GM19099 (cell line): ENCODE measurements at regions not wholly inside any gene's neighbourhood (a gene's known extent, or its start where the extent isn't known, plus 50 kb on each side); places are given as distances from the start of the nearest gene placed in this dataset.

ENCODE experiments used
- POLR2A ChIP-seq: IDR thresholded peaks from 3 replicates; pipeline ENCODE4 v1.6.1; 2011; ENCODE audit warnings: low read depth; ENCODE audit not compliant: insufficient read length; ENCODE audit errors: extremely low read depth

- no peak for TF ChIP-seq POLR2A
Measured at GRCh38 chr10:108095932-108096925, 931.7 kb upstream of the SORCS1 start.

- TF ChIP-seq POLR2A, result no peak
Measured at GRCh38 chr10:108090476-108091215, 926.1 kb upstream of the SORCS1 start.

GRCh38 chr10:108086502-108086901 lies 922.0 kb upstream of the SORCS1 start:
- no peak for TF ChIP-seq POLR2A

DNA sequence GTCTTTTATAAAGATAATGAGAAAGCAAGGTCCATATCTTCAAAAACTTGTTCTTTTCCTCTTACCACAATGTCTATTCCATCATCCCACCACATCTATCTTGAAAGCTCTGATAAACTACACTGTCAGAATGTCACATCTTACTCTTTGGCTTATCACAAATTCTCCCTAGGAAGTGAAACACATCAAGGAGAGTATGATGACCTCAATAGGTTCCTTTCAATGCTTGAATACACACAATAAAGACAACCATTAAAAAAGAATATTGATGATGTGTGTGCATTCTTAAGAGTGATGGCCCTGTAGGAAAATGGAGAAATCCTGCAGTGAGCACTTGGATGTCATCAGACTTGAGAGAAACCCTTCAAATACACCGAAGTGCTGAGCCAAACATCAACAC lies 918.1 kb upstream of the SORCS1 start:
- no peak for TF ChIP-seq POLR2A

GRCh38 chr10:108078263-108078662 lies 913.8 kb upstream of the SORCS1 start:
- TF ChIP-seq POLR2A, result no peak

DNA sequence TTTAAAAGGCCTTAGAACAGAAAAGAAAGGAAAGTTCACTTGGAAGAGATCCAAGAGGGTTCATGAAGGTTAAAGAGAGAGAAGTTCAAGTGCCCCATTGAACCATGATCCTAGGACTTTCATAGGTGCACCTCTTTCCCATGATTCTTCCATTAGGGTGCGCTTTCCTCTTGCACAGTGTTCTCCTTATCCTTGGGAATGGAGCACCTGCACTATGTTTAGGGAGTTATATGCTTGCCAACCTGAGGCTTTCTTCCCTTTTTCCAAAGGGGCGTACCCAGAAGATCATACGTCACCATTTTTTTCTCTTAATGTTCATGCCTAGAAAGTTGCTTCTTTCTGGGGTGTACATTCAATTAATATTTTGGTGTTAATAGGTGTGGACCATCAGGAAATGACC lies 908.0 kb upstream of the SORCS1 start:
- TF ChIP-seq POLR2A, result no peak

DNA sequence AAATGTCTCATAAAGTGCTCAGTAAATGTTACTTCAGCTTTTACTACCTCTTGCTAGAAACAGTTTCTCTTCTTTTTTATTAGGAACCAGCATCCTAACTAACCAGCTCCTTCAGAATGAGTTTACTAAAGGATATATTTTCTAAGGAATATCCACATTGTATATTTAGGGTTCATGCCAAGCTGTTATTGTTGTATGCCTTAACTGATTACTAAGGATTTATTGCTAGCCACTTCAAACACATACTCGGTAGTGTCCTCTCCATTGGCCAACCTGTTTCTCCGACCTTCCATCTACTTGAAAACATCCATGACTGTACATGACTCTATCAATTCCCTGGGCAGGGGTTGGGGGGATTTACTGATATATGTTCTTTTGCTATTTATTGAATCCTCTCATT lies 906.3 kb upstream of the SORCS1 start:
- TF ChIP-seq POLR2A, result no peak

- TF ChIP-seq POLR2A, result no peak
Measured at GRCh38 chr10:108069096-108069495, 904.6 kb upstream of the SORCS1 start.

DNA sequence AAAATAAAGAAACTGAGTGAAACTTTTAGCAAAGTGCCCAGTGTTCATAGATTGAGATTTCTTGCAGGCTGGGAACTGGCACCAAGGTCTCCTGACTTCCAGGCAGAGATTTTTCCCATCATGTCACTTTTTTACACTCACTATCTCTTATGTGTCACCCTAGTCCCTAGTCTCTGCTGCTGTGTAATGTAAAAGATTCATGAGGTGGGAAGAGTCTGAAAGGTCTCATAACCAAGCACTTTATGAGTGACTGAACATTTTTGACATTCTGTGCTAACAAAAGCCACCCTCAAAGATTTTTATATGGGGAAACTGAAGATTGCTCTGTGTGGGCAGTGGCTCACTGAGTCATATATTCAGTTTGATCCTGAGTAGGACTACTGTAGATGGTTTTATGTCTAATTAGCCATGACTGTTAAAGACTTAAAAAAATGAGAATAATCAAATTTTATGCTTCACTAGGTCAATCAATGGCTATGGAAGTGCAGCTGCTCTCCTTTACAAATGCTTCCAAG lies 900.3 kb upstream of the SORCS1 start:
- no peak for TF ChIP-seq POLR2A

DNA sequence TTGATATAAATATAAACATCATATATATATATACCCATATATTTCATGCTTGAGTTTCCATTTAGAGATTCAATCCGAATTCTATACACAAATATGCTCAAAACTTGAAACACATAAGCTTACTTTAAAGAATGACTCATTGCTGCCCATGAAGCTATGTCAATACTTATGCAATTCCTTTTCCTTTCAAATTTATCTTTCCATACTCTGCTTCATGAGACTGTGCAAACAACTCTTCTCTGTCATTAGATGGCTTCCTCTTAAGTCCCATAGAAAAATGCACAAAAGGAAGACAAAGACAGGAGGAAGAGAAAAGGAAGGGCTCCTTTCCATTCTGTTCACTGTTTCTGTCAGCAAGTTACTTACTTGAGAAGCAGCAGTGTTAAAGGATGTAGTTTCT lies 895.7 kb upstream of the SORCS1 start:
- no peak for TF ChIP-seq POLR2A

DNA sequence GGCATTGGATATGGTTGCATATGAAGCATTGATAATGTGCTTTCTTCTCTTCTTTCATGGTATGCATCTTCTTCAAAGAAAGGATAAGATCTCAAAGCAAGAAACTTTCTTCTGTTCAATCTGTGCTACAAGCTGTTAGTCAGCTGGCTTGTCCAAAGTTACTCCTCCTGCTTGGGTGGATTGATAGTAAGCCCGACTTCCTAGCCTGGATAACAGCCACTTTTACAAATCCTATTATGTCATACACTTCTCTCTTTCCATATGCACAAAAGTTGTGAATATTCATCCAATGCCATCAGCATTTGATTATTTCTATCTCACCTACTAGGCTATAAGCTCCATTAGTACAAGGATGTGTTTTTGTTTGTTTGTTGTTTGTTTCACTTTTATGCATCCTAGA lies 891.0 kb upstream of the SORCS1 start:
- no peak for TF ChIP-seq POLR2A

DNA sequence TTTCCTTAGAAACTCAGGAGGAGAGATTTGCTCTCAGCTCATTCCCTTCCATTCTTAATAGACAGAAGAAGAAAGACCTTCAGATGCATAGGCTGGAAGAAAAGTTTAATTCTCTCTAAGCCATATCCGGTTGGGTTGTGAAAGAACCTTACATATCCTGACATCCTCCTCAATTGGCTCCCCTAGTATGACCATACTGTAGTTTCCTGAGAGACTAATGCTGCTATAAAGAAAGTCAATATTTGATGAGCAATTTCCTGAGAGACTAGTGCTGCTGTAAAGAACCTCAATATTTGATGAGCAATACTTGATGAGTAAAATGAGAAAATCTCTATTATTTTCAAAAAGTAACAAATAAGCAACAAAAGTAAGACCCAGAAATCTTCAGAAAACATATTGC lies 888.5 kb upstream of the SORCS1 start:
- TF ChIP-seq POLR2A, result no peak

- no peak for TF ChIP-seq POLR2A
Measured at GRCh38 chr10:108051218-108051617, 886.7 kb upstream of the SORCS1 start.

GRCh38 chr10:108050626-108051025 lies 886.1 kb upstream of the SORCS1 start:
- TF ChIP-seq POLR2A, result no peak

GRCh38 chr10:108049668-108050067 lies 885.2 kb upstream of the SORCS1 start:
- TF ChIP-seq POLR2A, result no peak

GRCh38 chr10:108048898-108049297 lies 884.4 kb upstream of the SORCS1 start:
- no peak for TF ChIP-seq POLR2A
